GM23248 (cell line): ENCODE measurements at regions not wholly inside any gene's neighbourhood (a gene's known extent, or its start where the extent isn't known, plus 50 kb on each side); places are given as distances from the start of the nearest gene placed in this dataset.

Experiments
- DNase-seq: peaks from one replicate; pipeline ENCODE4 v3.0.0-alpha.2; 2015
- H2AFZ ChIP-seq: fragments of 200-600 bp; sonication (generic); 2 replicates; pipeline ENCODE4 v1.6.1; 2016; ENCODE audit warnings: antibody characterized with exemption
- H3F3A ChIP-seq: fragments of 200-600 bp; sonication (generic); 2 replicates; pipeline ENCODE4 v1.6.1; 2016; ENCODE audit warnings: mild to moderate bottlenecking, antibody characterized with exemption, mixed run types; ENCODE audit not compliant: insufficient read depth
- H3K27ac ChIP-seq: fragments of 200-600 bp; sonication (generic); 2 replicates; pipeline ENCODE4 v1.5.1; 2016; ENCODE audit warnings: mild to moderate bottlenecking
- H3K27me3 ChIP-seq: fragments of 200-600 bp; sonication (generic); replicated peaks from 2 replicates; pipeline ENCODE4 v1.6.1; 2016; ENCODE audit warnings: mild to moderate bottlenecking; ENCODE audit not compliant: insufficient read depth
- H3K36me3 ChIP-seq: fragments of 200-600 bp; sonication (generic); 2 replicates; pipeline ENCODE4 v1.6.1; 2016; ENCODE audit warnings: low read depth, mild to moderate bottlenecking
- H3K4me1 ChIP-seq: fragments of 200-600 bp; sonication (generic); 2 replicates; pipeline ENCODE4 v1.6.1; 2016; ENCODE audit warnings: mild to moderate bottlenecking; ENCODE audit not compliant: insufficient read depth
- H3K4me2 ChIP-seq: fragments of 200-600 bp; sonication (generic); one replicate; pipeline ENCODE4 v1.6.1; 2016; ENCODE audit warnings: mild to moderate bottlenecking; ENCODE audit not compliant: unreplicated experiment
- H3K4me3 ChIP-seq: fragments of 200-600 bp; sonication (generic); 2 replicates; pipeline ENCODE4 v1.5.1; 2016; ENCODE audit warnings: mild to moderate bottlenecking
- H3K79me2 ChIP-seq: fragments of 200-600 bp; sonication (generic); 2 replicates; pipeline ENCODE4 v1.6.1; 2016; ENCODE audit warnings: mild to moderate bottlenecking; ENCODE audit not compliant: insufficient read depth
- H3K9ac ChIP-seq: fragments of 200-600 bp; sonication (generic); 2 replicates; pipeline ENCODE4 v1.6.1; 2016; ENCODE audit warnings: mild to moderate bottlenecking
- H3K9me2 ChIP-seq: fragments of 200-600 bp; sonication (generic); 2 replicates; pipeline ENCODE4 v1.6.1; 2016; ENCODE audit warnings: mixed run types, mild to moderate bottlenecking, moderate library complexity; ENCODE audit not compliant: insufficient read depth
- H3K9me3 ChIP-seq: fragments of 200-600 bp; sonication (generic); one replicate; pipeline ENCODE4 v1.6.1; 2017; ENCODE audit warnings: low read depth
- H4K20me1 ChIP-seq: fragments of 200-600 bp; sonication (generic); 2 replicates; pipeline ENCODE4 v1.6.0; 2016; ENCODE audit not compliant: insufficient read depth
- EZH2 ChIP-seq: fragments of 200-600 bp; sonication (generic); IDR thresholded peaks from 2 replicates; pipeline ENCODE4 v1.6.1; 2018; ENCODE audit warnings: antibody characterized with exemption, mild to moderate bottlenecking; ENCODE audit not compliant: insufficient read depth, poor library complexity, severe bottlenecking
- EZH2phosphoT487 ChIP-seq: fragments of 200-600 bp; sonication (generic); IDR thresholded peaks from 2 replicates; pipeline ENCODE4 v1.6.1; 2018; ENCODE audit warnings: antibody characterized with exemption, moderate library complexity, mild to moderate bottlenecking, low read depth; ENCODE audit not compliant: insufficient read depth
- whole genome bisulfite sequencing, 2 experiments: methylation state at CpG; one replicate each; pipeline ENCODE4 v1.1.6; 2015 to 2017; ENCODE audit warnings: low lambda C conversion rate in 2 of 2, low coverage in 1 of 2; ENCODE audit errors: missing lambda C conversion rate in 2 of 2; 5-methylcytosine and 5-hydroxymethylcytosine counted together
- in situ Hi-C: fragments of 300-500 bp; cut with MboI; formaldehyde crosslinking; loops from 2 replicates; pipeline ENCODE4 v1.15.0; 2020

- H3K36me3 ChIP-seq: no peaks in the 10 kb centered on the region
- 5% methylated on average over 4 of the region's 4 CpGs for WGBS, 2 experiments
- DNase-seq: no peak
- no peaks in the 10 kb centered on the region for H3K9me2 ChIP-seq
- no peak overlapping the region for H3K27ac ChIP-seq
- no peaks in the 10 kb centered on the region for H3F3A ChIP-seq
- H2AFZ ChIP-seq: no peak overlapping the region
- H3K4me1 ChIP-seq: no peaks in the 10 kb centered on the region
- in situ Hi-C loops: no loop called here
- H4K20me1 ChIP-seq: no peaks in the 10 kb centered on the region
- no peaks in the 10 kb centered on the region for H3K9me3 ChIP-seq
- no peak for TF ChIP-seq EZH2
- no peak for TF ChIP-seq EZH2phosphoT487
- H3K9ac ChIP-seq: no peak overlapping the region
- no peak overlapping the region for H3K4me2 ChIP-seq
- H3K27me3 ChIP-seq: no peaks in the 10 kb centered on the region; the same call in 1 of the 2 replicates
- no peaks in the 10 kb centered on the region for H3K79me2 ChIP-seq
- H3K4me3 ChIP-seq: no peak overlapping the region
Observed at GRCh38 chr9:73575101-73576060, 423.7 kb downstream of the ANXA1 start.

- peak; percentile 6 for DNase-seq
- no peak overlapping the region for H2AFZ ChIP-seq
- no peaks in the 10 kb centered on the region for H3K9me2 ChIP-seq
- in situ Hi-C loops: no loop called here
- H3K27me3 ChIP-seq: no peaks in the 10 kb centered on the region; the same call in 1 of the 2 replicates
- no peak overlapping the region for H3K4me2 ChIP-seq
- H3K9me3 ChIP-seq: no peaks in the 10 kb centered on the region
- H3K4me3 ChIP-seq: no peak overlapping the region
- TF ChIP-seq EZH2 (no peak), EZH2phosphoT487 (no peak)
- H3K79me2 ChIP-seq: no peaks in the 10 kb centered on the region
- H3K27ac ChIP-seq: no peak overlapping the region
- no peaks in the 10 kb centered on the region for H4K20me1 ChIP-seq
- H3K36me3 ChIP-seq: no peaks in the 10 kb centered on the region
- no peaks in the 10 kb centered on the region for H3K4me1 ChIP-seq
- H3K9ac ChIP-seq: no peak overlapping the region
- 0% methylated on average over 3 of the region's 3 CpGs for WGBS, 2 experiments
- H3F3A ChIP-seq: no peaks in the 10 kb centered on the region
Observed at GRCh38 chr9:73577848-73578247, 426.2 kb downstream of the ANXA1 start.

- Histone ChIP-seq H3K9me3 (no peaks in the 10 kb centered on the region), H3K27me3 (no peaks in the 10 kb centered on the region; the same call in 1 of the 2 replicates), H3K9me2 (no peaks in the 10 kb centered on the region), H4K20me1 (no peaks in the 10 kb centered on the region), H3K27ac (no peak overlapping the region), H3F3A (no peaks in the 10 kb centered on the region), H3K4me1 (no peaks in the 10 kb centered on the region), H3K9ac (no peak overlapping the region), H2AFZ (no peak overlapping the region), H3K4me2 (no peak overlapping the region), H3K36me3 (no peaks in the 10 kb centered on the region), H3K79me2 (no peaks in the 10 kb centered on the region), H3K4me3 (no peak overlapping the region)
- in situ Hi-C loops: no loop called here
- 9 to 27% methylated on average over 2 of the region's 2 CpGs for WGBS, 2 experiments
- TF ChIP-seq EZH2 (no peak), EZH2phosphoT487 (no peak)
- no peak for DNase-seq
Observed at GRCh38 chr9:73579823-73580222, 428.2 kb downstream of the ANXA1 start.

GRCh38 chr9:73583576-73583975 is 431.9 kb downstream of the ANXA1 start:
- Histone ChIP-seq H3F3A (no peaks in the 10 kb centered on the region), H3K36me3 (no peaks in the 10 kb centered on the region), H3K27ac (no peak overlapping the region), H3K9ac (no peak overlapping the region), H3K9me3 (no peaks in the 10 kb centered on the region), H3K4me1 (no peaks in the 10 kb centered on the region), H3K4me2 (no peak overlapping the region), H4K20me1 (no peaks in the 10 kb centered on the region), H3K27me3 (no peaks in the 10 kb centered on the region), H2AFZ (no peak overlapping the region), H3K9me2 (no peaks in the 10 kb centered on the region; the same call in 1 of the 2 replicates), H3K79me2 (no peaks in the 10 kb centered on the region), H3K4me3 (no peak overlapping the region)
- in situ Hi-C loops: no loop called here
- TF ChIP-seq EZH2 (no peak), EZH2phosphoT487 (no peak)
- peak; percentile 6 for DNase-seq
